GM19238 (cell line): ENCODE measurements at regions not wholly inside any gene's neighbourhood (a gene's known extent, or its start where the extent isn't known, plus 50 kb on each side); places are given as distances from the start of the nearest gene placed in this dataset.
"Not testable (repeated sequence)": the region's sequence is repeated elsewhere in the genome, so short reads cannot be mapped to it uniquely, and the experiment has no call there.

Experiments used
- DNase-seq: peaks from one replicate; pipeline ENCODE4 v3.0.0; 2011; ENCODE audit warnings: low spot score; ENCODE audit not compliant: insufficient read length

DNA sequence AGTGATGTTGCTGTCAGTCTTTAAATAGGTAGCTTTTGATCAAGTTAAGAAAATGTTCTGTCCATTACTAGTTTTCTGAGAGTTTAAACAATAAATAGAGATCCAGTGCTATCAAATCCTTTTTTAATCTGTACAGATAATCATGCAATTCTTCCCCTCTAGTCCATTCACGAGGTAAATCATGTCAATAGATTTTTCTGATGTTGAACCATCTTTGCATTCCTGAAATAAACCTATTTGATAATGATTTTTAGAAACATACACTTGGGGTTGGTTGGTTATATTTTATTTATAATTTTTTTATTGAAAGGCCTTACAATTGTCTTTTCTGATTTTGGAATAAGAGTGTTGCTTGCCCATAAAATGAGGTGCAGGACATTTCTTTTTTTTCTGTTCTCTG is 95.0 kb downstream of the FAM53A start:
- DNase-seq: no peak

DNA sequence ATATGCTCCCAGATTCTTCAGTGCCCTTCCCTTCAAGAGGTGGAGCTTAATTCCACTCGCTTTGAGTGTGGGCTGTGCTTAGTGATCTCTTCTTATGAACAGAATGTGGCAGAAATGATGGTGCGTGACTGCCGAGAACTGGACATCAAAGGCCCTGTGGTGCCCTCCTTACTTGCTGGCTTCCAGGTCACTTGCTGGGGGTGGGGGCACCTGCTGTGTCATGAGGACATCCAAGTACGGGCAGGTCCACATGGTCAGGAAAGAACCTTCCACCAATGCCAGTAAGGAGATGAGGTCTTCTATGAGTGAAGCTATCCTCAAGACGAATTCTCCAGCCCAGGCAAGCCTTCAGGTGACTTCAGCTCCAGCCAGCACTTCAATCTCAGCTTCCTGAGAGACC is 95.8 kb downstream of the FAM53A start:
- DNase-seq: no peak

DNA sequence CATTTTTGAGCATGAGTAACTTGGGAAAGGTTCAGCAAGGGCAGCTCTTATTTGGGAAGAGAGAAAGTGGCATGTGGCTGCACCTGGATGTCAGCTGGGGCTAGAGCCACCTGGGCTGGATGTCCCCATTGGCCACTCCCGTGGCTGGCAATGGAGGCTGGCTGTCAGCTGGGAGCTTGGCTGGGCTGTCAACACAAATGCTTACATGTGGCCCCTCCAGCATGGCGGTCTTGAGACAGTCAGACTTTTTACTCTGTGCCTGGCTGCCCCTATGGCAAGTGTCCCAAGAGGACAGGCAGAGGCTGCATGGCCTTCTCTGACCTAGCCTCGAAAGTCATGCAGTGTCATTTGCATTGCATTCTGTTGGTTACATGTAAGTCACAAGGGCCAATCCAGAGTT is 99.6 kb downstream of the FAM53A start:
- DNase-seq: no peak

DNA sequence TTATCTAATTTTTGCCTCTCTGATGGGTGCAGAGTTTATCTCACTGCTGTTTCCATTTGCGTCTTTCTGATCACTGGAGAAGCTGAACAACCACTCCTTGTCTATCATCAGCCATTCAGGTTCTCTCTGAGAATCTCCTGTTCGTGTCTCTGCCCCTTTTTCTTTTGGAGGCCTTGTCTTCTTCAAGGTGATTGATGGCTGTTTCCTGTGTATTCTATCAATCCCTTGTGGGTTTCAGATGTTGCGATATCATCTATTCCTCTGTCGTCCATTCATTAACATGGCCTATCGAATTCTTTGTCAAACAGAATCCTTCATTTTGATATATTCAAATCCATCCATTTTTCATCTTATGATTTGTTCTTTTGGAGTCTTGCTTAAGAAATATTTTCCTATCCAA is 100.3 kb downstream of the FAM53A start:
- no peak for DNase-seq

DNA sequence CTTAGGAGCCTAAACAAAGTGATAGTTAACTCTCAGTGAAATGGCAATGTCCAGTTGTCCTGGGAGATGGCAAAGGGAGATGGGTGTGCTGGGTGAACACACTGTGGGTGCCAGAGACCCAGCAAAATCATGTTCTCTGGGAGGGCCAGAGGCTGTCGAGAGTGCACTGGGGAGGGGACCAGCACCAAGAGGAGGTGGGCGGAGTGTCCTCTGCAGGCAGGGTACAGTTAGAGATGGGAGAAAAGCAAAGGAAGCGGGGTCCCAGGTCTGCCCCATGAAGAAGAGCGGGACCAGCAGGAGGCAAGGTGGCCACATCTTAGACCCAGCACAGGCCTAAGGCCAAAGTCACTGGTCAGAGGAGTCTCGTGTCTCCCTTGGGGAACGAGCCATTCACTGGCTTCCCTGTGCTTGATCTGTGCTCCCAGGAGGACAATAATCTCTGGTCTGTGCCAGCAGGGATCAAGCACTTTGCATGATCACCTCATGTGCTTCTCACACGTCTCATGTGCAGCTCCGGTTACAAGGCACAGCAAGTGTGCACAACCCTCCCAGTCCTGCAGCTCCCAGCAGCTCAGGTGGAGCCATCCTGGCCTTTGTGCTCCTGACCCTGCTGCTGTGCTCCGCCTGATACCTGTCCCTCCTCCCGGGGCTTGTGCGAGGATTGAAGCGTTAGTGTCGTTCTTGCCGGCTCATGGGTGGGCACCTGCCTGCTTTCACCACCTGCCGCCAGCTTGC is 100.9 kb downstream of the FAM53A start:
- DNase-seq: no peak

DNA sequence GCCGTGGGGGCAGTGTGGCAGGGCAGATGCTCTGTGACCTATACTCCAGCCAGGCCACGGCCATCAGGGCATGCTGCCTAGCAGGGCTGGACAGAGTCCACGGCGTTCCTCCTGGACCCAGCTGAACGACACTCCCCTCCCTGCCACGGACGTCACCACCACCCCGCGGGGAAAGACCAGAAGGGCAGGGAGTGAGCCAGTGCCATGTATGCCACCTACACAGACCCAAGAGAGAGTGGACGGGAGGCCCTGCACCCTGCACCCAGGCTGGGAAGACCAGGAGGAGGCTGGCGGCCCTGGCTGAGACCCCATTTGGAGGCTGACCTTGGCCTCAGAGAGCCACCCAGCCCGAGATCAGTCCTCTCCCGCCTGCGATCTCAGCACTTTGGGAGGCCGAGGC is 101.9 kb downstream of the FAM53A start:
- no peak for DNase-seq

DNA sequence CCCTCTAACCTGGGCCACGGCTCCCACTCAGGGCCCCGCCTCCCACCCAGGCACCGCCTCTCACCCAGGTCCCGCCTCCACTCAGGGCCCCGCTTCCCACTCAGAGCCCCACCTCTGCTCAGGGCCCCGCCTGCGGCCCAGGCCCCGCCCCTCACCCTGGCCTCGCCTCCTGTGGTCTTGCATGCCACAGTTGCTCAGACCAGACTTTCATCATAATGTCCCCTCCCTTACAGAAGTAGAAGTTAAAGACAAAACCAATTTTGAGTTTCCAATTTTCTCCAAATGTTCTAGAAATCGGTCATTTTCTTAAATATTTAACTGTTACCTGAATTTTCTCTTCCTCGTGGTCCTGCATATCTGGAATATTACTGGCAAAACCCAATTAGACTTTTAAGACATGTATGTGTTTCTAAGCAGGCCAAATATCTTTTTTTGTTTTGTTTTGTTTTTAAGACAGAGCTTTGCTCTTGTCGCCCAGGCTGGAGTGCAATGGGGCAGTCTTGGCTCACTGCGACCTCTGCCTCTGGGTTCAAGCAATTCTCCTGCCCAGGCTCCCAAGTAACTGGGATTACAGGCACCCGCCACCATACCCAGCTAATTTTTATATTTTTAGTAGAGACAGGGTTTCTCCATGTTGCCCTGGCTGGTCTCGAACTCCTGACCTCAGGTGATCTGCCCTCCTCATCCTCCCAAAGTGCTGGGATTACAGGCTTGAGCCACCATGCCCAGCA is 102.8 kb downstream of the FAM53A start:
- DNase-seq: peak; percentile 69

DNA sequence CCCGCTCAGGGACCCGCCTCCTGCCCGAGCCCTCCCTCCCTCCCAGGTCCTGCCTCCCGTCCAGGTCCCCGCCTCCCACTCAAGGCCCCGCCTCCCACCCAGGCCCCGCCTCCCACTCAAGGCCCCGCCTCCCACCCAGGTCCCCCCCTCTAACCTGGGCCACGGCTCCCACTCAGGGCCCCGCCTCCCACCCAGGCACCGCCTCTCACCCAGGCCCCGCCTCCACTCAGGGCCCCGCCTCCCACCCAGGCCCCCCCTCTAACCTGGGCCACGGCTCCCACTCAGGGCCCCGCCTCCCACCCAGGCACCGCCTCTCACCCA is 103.5 kb downstream of the FAM53A start:
- DNase-seq: not testable (repeated sequence)

DNA sequence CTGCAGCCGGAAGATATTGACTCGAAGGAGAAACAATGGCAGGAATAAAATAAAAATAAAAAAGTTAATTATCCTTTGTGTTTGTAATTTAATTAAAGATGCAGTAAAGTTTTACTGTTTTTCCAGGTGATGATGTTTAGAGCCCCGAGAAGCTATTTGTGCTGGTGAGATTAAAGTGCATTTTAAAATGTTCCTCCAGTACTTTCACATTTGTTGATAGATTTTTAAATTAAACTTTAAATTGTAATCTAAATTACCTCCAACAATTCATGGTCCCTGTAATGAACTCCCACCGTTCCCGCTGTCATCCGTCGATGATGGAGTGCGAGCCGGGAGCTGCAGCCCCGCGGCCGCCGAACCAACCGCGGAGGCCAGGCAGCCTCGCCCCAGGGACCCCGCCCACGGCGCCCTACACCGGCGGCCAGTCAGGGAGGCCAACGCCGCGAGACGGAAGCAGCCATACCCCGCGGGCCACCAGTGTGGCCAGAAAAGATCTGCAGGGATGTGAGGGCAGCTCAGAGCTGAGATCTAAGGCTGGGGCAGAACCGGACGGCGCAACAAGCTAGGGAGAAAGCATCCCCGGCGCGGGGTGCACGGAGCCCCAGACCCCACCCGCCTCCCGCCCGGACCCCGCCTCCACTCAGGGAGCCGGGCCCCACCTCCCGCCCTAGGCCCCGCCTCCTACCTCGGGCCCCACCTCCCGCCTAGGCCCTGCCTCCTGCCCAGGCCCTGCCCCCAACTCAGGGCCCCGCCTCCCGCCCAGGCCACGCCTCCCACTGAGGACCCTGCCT is 104.0 kb downstream of the FAM53A start:
- peak; percentile 59 for DNase-seq

DNA sequence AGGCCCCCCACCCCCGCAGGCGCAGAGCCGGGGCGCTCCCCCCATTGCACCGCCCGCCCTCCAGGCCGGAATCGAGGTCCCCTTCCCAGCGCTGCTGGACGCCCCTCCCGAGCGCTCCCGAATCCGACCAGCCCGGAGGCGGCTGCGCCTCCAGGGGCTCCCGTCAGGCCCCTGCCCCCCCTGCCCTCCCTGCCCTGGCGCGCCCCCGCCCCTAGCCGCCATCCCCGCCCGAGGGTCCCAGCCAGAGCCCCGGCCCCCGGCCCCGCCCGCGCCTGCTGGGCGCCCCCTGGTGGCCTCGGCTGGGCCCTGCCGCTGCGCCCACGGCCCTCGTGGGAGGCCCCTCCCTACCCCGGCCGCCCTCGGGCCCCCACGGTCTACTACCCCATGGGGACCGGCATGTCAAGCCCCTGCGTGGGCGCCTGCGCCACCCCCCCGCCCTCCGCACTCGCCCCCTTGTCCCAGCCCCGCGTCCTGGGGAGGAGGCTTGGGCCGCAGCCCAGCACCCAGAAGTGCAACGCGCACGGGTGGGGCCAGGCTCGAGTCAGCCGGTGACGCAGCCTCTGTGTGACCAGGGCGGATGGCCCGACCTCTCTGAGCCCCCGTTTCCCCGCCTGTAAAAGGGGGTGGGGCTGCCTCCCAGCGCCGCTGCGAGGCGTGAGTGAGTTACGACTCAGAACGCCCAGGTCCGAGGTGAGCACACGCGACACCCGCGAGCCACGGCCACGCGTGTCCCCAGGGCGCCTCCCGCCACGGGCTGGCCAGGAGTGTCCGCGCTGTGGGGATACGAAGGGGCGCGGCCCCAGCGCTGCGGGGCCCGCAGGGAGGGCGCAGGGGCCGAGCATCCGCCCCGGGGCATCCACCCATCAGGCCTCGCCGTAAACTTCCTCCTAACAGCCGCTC is 104.9 kb downstream of the FAM53A start:
- peak; percentile 73 for DNase-seq

DNA sequence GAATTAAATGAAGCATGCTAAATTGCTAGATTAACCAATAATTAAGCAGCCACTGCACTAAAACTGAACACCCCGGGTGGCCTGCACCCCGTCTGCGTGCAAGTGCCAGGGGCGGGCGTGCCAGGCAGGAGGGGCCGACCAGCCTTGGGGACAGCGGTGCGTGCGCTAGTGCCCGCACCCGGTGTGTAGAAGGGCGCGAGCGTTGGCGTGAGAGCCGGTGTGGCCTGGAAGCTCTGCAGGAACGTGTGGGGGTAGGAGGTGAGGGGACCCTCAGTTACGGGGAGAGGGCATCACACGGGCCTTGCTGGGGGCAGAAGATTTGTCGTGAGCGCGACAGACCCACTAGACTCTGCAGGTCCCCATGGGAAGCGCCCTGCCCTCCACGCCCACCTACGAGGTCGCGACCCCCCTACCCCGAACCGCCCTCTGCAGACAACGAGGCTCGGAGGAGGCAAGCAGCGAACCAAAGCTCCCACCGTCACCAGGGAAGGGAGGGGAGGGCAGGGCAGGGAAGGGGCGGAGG is 105.8 kb downstream of the FAM53A start:
- no peak for DNase-seq

DNA sequence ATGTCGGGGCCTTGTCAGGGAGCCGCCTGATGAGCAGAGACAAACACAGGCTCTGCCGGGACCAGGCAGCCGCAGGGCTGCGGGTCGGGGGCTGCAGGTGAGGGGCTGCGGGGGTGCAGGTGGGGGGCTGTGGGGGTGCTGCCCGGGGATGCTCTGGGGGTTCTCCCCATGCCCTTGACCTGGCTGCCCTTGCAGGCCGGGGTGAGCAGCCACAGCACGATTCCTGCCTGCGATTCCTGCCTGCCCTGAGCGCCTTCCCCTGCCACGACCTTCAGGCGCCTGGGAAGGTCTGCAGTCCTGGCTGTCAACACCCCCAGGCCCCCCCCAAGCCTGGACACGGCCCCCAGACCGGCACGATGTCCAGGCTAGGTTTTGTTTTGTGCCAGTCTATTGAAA is 106.3 kb downstream of the FAM53A start:
- DNase-seq: no peak

DNA sequence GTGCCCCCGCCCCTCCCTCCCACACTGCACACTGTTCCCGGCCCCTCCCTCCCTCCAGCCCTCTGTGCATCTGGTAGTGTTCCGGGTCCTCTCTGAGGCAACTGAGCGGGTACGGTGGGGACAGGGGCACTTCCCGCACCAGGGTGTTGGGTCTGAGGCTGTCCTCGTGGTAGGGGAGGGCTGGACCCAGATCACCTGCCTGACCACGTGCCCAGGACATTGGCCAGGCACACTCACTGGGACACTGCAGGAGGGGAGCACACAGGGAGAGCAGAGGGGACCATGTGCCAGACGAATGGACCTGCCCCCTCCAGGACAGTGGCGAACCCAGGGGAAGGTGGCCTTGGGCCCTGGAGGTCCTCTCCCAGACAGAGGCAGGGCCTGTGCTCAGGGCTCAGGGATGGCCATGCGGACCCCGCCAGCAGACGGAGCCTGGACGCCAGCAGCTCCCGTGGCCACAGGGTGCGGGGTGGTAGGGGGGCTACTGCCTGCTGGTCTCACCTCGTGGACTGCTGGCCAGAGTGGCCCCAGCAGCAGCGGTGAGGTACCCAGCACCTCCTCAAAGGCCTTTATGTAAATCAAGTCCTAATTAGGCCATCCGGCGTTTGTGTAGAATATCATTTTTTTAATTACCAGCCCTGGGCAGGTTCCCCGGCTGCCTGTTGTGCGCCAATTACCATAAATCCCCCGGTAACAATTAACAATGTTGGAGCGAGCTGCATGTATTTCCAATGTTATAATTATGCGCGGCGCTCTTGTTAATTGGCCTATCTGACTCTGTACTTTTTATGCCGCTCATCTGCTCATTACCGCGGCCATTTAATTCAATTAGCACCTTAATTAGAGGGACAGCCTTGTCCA is 106.9 kb downstream of the FAM53A start:
- DNase-seq: no peak

DNA sequence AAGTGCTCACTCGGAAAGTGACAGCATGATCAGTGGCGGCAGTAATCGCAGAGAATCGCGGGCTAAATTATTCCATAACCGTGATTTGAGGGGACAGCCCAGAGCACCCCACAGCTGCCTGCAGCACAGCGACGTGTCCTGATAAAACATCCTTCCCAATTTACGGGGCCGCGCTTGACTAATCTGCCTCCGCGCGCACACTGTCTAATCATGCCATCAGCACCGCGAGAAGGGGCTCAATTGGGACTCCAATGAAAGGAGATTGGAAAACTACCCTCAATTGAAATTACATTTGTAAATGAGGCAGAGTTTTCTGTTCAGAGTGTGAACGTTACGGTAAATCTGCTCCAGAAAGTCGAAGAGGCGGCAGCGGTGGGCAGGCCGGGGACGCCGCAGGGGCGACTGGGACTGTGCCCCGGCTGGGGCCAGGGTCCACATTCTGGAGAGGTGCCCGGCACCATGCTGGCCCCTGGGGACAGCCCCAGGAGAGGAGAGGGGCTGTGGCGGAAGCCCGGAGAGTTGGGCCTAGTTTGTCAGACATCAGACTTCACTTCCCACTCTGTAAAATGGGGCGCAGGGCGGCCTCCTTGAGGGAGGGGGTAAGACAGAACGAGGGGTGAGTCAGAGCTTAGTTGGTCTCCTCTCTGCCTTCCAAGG is 107.7 kb downstream of the FAM53A start:
- no peak for DNase-seq

DNA sequence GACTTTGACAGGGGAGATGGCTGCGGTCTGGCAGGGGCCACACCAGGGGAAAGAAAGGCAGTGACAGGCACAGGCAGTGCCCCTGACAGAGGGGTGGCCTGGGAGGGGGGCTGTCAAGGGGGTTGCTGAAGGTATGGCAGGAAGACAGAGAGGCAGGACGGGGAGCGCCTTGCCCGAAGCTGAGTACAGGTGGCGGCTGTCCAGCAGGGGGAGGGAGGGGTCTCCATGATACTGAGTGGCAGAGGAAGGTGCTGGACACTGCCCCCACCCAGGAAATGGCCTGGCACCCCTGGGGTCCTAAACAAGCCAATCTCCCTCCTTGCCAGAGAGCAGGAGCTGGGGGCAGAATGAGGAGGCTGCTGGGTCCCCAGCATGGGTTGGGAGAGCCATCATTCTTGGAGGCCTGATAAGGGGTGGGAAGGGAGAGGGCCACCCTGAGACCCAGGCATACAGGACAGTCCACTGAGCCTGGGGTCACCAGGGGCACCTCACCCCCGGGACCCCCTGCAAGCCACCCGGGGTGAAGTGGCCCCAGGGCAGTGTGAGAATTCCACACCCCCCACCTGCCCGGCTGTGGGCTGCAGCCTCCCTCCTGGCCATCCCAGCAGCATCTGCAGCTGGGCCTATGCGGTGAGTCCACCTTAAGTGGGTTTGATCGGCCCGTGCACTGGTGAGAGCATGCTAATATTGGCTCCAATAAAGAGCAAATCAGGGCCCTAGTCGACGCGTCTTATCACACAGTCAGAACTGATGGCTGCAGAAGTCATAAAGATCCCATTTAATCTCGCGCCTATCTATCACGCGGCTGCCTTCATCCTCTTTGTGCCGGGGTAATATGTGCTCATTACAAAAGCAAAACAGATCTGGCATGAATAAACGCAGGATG is 108.5 kb downstream of the FAM53A start:
- no peak for DNase-seq

DNA sequence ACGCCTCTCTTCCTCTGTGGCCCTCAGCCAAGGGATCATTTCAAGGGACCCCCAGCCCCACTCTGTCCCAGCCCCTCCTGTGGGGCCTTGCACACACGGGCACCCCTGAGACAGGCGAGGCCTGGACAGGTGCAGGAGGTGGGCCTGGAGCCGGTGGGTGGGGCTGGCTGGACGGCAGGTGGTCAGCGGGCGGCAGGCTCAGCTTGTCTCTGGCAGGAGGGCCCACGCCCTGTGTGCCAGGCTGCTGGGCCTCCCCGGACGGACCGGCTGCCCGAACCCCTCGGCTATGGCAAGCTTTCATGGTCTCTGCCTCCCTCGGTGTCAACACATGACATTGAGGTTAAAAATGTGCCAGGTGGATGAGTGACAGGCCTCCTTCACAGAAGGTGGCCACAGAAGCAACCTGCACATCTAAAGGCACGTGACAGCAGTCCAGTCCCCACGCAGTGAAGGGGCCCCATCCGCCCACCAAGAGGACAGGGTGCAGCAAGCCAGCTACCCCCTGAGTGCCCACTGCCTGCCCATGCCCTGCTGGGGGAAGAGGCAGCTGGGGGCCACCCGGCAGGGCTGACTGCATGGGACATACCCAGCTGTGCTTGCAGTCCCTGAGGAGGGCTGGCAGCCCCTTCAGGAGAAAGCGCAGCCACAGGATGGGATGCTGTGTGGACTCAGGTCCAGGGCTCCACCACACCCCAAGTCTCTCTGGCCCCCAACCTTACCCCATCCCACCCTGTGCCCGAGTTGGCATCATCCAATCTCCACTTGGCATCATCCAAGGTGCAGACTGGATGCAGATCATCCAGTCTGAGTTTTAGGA is 109.3 kb downstream of the FAM53A start:
- no peak for DNase-seq

DNA sequence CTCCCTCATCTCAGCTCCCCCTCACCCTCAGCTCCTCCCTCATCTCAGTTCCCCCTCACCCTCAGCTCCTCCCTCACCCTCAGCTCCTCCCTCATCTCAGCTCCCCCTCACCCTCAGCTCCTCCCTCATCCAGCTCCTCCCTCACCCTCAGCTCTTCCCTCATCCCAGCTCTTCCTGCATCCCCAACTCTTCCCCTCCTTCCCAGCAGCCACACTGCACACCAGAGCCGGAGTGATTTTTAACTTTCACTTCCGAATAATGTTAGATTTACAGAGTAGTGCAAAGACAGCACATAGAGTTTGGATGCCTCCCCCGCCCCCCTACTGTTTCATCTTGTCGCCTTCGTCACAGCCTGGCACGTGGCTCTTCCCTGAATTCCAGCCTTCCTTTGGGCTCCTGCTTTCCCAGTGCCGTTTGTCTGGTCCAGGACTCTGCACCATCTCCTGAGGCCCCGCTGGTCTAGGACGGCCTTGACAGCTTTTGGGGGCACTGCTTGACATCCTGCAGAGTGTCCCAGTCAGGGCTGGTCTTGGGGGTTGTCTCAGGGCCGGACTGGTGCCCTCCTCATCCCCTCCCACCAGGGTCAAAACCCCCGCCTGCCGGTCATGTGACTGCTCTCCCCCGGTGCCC is 110.2 kb downstream of the FAM53A start:
- no peak for DNase-seq
